B cell (primary cell): ENCODE measurements at regions not wholly inside any gene's neighbourhood (a gene's known extent, or its start where the extent isn't known, plus 50 kb on each side); places are given as distances from the start of the nearest gene placed in this dataset.
"Not testable (repeated sequence)": the region's sequence is repeated elsewhere in the genome, so short reads cannot be mapped to it uniquely, and the experiment has no call there.

Experiments used
- ATAC-seq: fragments of 200-7000 bp; cut with Tn5 transposase; one replicate; pipeline ENCODE4 v1.10.0; 2021; ENCODE audit warnings: low read depth, mild to moderate bottlenecking, moderate number of reproducible peaks, moderate library complexity
- CTCF ChIA-PET: fragments of 350-600 bp; sonication (Branson Sonifier 250); formaldehyde crosslinking; loops from one replicate; lab custom pipeline; 2021; ENCODE audit warnings: antibody characterized with exemption, inconsistent platforms; lab: Charles Lee
- POLR2A ChIA-PET: fragments of 350-600 bp; sonication (Branson Sonifier 250); formaldehyde crosslinking; loops from one replicate; lab custom pipeline; 2021; ENCODE audit warnings: antibody characterized with exemption; lab: Charles Lee
- DNase-seq: peaks from one replicate; pipeline ENCODE4 v3.0.0; 2013
- H2AFZ ChIP-seq: 2 replicates; pipeline ENCODE4 v1.6.1; 2012; ENCODE audit warnings: mild to moderate bottlenecking, low read depth, low read length; ENCODE audit not compliant: insufficient read depth, poor library complexity, severe bottlenecking
- H3K27ac ChIP-seq, 2 donors: 1 replicate in 1 of 2; 2 replicates in 1 of 2; pipeline ENCODE4 v1.5.1; 2012 to 2013; ENCODE audit warnings: low read length in 2 of 2, mild to moderate bottlenecking in 2 of 2, moderate library complexity in 1 of 2
- H3K27me3 ChIP-seq, 4 experiments: fragments of 200-600 bp in 1 of 4; sonication (generic) in 1 of 4; replicated peaks in 1 of 4; 1 replicate in 2 of 4; 2 replicates in 2 of 4; pipeline versions ENCODE4 v1.6.1 to v1.7.0; 2013 to 2016; ENCODE audit warnings: low read length in 3 of 4, mild to moderate bottlenecking in 2 of 4, mixed read lengths in 1 of 4, moderate library complexity in 1 of 4; ENCODE audit not compliant: insufficient read depth in 4 of 4, control insufficient read depth in 3 of 4; ENCODE audit errors: control extremely low read depth in 1 of 4
- H3K36me3 ChIP-seq, 2 experiments: replicated peaks in 1 of 2; 1 replicate in 1 of 2; 2 replicates in 1 of 2; pipeline versions ENCODE4 v1.6.1 to v1.7.1; 2013; ENCODE audit warnings: low read length in 1 of 2; ENCODE audit not compliant: insufficient read depth in 2 of 2, control insufficient read depth in 1 of 2; ENCODE audit errors: control extremely low read depth in 1 of 2, extremely low read depth in 1 of 2
- H3K4me1 ChIP-seq, 2 donors: fragments of 200-600 bp in 1 of 2; sonication (generic) in 1 of 2; 1 replicate in 1 of 2; 2 replicates in 1 of 2; pipeline versions ENCODE4 v1.5.1 to v1.6.1; 2013 to 2017; ENCODE audit warnings: low read length in 2 of 2; ENCODE audit not compliant: control insufficient read depth in 2 of 2, insufficient read depth in 2 of 2
- H3K4me2 ChIP-seq: replicated peaks from 2 replicates; pipeline ENCODE3; 2012; ENCODE audit warnings: mild to moderate bottlenecking, low read depth, low read length; ENCODE audit not compliant: poor library complexity, severe bottlenecking
- H3K4me3 ChIP-seq, 5 experiments: fragments of 200-600 bp in 1 of 5; sonication (generic) in 1 of 5; 1 replicate in 3 of 5; 2 replicates in 2 of 5; pipeline versions ENCODE4 v1.5.1 to v1.7.0; 2011 to 2016; ENCODE audit warnings: low read length in 4 of 5, mild to moderate bottlenecking in 4 of 5, low read depth in 2 of 5, control low read depth in 1 of 5, moderate library complexity in 1 of 5; ENCODE audit not compliant: insufficient read depth in 1 of 5; ENCODE audit errors: control extremely low read depth in 1 of 5, extremely low read depth in 1 of 5
- H3K79me2 ChIP-seq: fragments of 200-600 bp; sonication (generic); one replicate; pipeline ENCODE4 v1.6.0; 2016; ENCODE audit warnings: low read length; ENCODE audit not compliant: control insufficient read depth, insufficient read depth
- H3K9ac ChIP-seq: fragments of 200-600 bp; sonication (generic); 2 replicates; pipeline ENCODE4 v1.6.1; 2017; ENCODE audit warnings: mild to moderate bottlenecking, low read length, moderate library complexity
- H3K9me3 ChIP-seq, 3 donors: one replicate each; pipeline versions ENCODE4 v1.6.1 to v1.7.1; 2013; ENCODE audit warnings: low read length in 2 of 3; ENCODE audit not compliant: control insufficient read depth in 2 of 3, insufficient read depth in 1 of 3; ENCODE audit errors: control extremely low read depth in 1 of 3
- H4K20me1 ChIP-seq: 2 replicates; pipeline ENCODE4 v1.6.0; 2012; ENCODE audit warnings: mild to moderate bottlenecking, low read length; ENCODE audit not compliant: insufficient read depth, control insufficient read depth, poor library complexity, severe bottlenecking
- H3K27ac Mint-ChIP-seq: one replicate; pipeline ENCODE4 v1.8.0; 2021; ENCODE audit warnings: mixed read lengths
- H3K27me3 Mint-ChIP-seq: one replicate; pipeline ENCODE4 v1.8.0; 2021; ENCODE audit warnings: mixed read lengths
- H3K4me1 Mint-ChIP-seq: one replicate; pipeline ENCODE4 v1.8.0; 2021; ENCODE audit warnings: mixed read lengths
- H3K4me3 Mint-ChIP-seq: one replicate; pipeline ENCODE4 v1.8.0; 2021; ENCODE audit warnings: mixed read lengths
- H3K9me3 Mint-ChIP-seq: one replicate; pipeline ENCODE4 v1.8.0; 2022; ENCODE audit warnings: mixed read lengths; ENCODE audit not compliant: insufficient read depth
- WGBS: methylation state at CpG from one replicate; pipeline ENCODE4 v1.1.5; 2013; ENCODE audit warnings: missing lambda C conversion rate; ENCODE audit not compliant: insufficient coverage; 5-methylcytosine and 5-hydroxymethylcytosine counted together
- intact Hi-C: fragments of 100-400 bp; cut with micrococcal nuclease; formaldehyde crosslinking; loops from one replicate; pipeline ENCODE4 v1.10.0; 2022

DNA sequence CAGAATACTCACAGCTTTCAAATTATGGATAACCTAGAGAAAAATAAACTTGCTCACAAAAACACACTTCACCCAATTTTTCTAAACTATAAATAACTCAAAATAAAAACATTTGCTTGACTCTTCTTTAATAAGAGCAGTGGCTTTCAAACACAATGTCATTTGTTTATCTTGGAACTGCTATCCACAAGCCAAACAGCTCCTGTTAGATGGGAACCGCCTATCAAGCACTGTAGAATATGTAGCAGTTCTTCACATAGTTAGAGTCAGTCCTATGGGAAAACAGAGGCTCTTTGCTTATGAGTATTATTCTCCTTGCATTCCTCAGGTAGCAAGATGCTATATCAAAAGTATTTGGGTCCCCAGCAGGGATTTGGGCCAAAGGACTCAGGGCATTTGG, 120.2 kb upstream of the KCNJ18 start:
- H3K4me3 ChIP-seq, H3K27ac Mint-ChIP-seq, H2AFZ ChIP-seq, H3K79me2 ChIP-seq, H3K9ac ChIP-seq, intact Hi-C loops, DNase-seq, CTCF ChIA-PET, H3K4me1 Mint-ChIP-seq, H3K9me3 Mint-ChIP-seq, H3K4me2 ChIP-seq, H3K36me3 ChIP-seq, H3K27ac ChIP-seq, POLR2A ChIA-PET, ATAC-seq, H3K27me3 ChIP-seq, H3K4me3 Mint-ChIP-seq, H3K4me1 ChIP-seq, H3K9me3 ChIP-seq, H4K20me1 ChIP-seq: not testable (repeated sequence)
- WGBS, result no CpG with 5 or more reads among the region's 1 CpG
- peaks cover 12% of the 10 kb centered on the region for H3K27me3 Mint-ChIP-seq

DNA sequence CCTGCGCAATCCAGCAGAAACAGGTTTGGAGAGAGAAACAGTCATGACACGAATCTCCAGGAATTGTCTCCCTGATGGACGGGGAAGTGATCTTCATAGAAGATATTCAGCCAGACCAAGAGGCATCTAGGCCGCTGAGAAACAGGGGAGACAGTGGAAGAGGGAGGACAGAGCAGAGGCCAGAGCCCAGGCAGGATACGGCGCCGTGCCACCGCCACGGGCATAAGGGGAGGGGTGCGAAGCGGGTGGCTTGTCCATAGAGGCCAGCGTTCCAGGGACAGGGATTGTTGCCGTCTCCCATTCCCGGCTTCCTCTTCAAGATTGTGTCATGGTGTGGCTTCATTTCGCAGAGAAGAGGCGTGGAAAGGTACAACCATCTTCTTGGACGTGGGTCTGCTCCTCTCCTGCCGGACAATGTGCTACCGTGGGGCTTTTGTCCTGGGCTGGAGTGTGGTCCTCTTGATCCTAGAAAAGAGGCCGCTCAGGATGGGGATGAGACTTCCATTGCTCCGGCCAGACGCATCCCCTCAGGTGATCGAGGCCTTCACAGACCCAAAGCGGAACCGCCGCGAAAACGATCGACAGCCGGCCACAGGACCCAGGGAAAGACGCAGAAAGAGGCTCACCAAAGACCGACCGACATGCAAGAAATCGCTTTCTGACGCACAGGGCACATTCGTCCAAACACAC, 118.9 kb upstream of the KCNJ18 start:
- H3K27ac Mint-ChIP-seq, H2AFZ ChIP-seq, H3K79me2 ChIP-seq, H3K27me3 ChIP-seq, ATAC-seq, H3K9me3 ChIP-seq, H3K36me3 ChIP-seq, H4K20me1 ChIP-seq, DNase-seq, H3K9me3 Mint-ChIP-seq, CTCF ChIA-PET, intact Hi-C loops, H3K4me1 Mint-ChIP-seq, H3K27ac ChIP-seq, H3K4me1 ChIP-seq, H3K4me2 ChIP-seq, POLR2A ChIA-PET, H3K9ac ChIP-seq: not testable (repeated sequence)
- H3K4me3 Mint-ChIP-seq, result peak overlapping the region; percentile 48
- peak overlapping the region in 1 of 5 experiments; percentile 32 for H3K4me3 ChIP-seq
- WGBS, result 87% methylated on average over 28 of the region's 36 CpGs
- H3K27me3 Mint-ChIP-seq, result peaks cover 11% of the 10 kb centered on the region
